Loucy (cell line): ENCODE measurements at regions not wholly inside any gene's neighbourhood (a gene's known extent, or its start where the extent isn't known, plus 50 kb on each side); places are given as distances from the start of the nearest gene placed in this dataset.

Source experiments
- CTCF ChIP-seq: fragments of 200-600 bp; sonication (generic); conservative IDR thresholded peaks from 2 replicates; pipeline ENCODE4 v1.5.1; 2014; ENCODE audit warnings: mild to moderate bottlenecking, antibody characterized with exemption, low read length
- EZH2phosphoT487 ChIP-seq: fragments of 200-600 bp; IDR thresholded peaks from 2 replicates; pipeline ENCODE4 v1.6.1; 2018; ENCODE audit warnings: antibody characterized with exemption, mild to moderate bottlenecking, moderate library complexity, borderline replicate concordance

- TF ChIP-seq CTCF (no peak), EZH2phosphoT487 (no peak)
Observed at GRCh38 chr5:15346738-15347137, 153.2 kb upstream of the FBXL7 start.
